ENCODE measurements at regions not wholly inside any gene's neighbourhood (a gene's known extent, or its start where the extent isn't known, plus 50 kb on each side); places are given as distances from the start of the nearest gene placed in this dataset.

DNA sequence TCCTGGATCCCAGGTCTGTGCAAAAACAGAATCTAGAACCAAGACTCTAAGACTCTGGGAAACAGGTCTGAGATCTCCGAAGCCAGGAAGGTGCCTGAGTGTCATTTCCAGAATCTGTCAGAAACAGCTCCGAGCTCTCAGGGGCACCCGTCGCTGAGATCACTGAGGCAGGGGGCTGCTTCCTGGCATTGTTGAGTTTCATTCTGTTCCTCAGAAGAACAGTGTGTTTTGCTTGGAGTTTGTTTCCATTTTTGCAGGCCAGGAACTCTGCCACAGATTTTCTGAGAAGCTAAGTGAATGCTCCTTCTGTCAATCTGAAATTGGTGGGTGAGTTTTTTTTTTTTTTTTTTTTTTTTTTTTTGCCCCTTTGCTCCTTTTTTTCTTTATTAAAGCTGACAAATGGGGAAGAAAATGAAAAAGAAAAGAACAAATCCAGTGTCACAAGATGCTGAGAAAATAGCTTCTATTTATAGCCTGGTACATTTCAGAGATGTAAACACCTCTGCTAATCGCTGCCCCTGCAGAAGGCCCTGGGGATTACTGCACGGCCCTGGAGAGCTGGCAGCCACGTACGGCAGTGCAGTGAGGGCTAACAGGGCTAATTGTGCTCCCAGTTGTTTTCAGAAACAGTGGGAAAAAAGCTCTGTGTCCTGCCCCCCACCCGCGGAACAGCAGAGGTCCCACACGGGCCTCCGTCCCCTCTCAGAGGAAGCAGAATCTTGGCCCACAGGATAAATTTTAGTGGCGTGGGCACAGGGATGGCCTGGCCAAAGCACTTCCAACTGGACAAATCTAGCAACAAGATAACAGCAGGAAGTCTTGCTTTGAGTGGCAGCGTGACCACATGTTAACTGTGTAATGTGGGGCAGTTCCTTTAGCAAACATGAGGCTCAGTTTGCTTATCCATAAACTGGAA, 237.6 kb upstream of the IRS2 start:
- no peaks in the 10 kb centered on the region for H3K36me3 ChIP-seq (replicated peaks in 1 of 2; ENCODE audit: insufficient read depth in 1 of 2, low read depth in 2 of 2)
- H3K4me3 ChIP-seq: no peak overlapping the region
- peak; percentile 47 for ATAC-seq
- peak overlapping the region in 2 of 4 donors; percentile 33 to 43 for H3K27ac ChIP-seq
- TF ChIP-seq POLR2A (IDR thresholded peaks at IDR 0.05): no peak
- TF ChIP-seq, protein P1, sequence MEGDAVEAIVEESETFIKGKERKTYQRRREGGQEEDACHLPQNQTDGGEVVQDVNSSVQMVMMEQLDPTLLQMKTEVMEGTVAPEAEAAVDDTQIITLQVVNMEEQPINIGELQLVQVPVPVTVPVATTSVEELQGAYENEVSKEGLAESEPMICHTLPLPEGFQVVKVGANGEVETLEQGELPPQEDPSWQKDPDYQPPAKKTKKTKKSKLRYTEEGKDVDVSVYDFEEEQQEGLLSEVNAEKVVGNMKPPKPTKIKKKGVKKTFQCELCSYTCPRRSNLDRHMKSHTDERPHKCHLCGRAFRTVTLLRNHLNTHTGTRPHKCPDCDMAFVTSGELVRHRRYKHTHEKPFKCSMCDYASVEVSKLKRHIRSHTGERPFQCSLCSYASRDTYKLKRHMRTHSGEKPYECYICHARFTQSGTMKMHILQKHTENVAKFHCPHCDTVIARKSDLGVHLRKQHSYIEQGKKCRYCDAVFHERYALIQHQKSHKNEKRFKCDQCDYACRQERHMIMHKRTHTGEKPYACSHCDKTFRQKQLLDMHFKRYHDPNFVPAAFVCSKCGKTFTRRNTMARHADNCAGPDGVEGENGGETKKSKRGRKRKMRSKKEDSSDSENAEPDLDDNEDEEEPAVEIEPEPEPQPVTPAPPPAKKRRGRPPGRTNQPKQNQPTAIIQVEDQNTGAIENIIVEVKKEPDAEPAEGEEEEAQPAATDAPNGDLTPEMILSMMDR (IDR thresholded peaks at IDR 0.05): no peak
- DNase-seq: peak in 3 of 4 donors; percentile 38 to 56 (median 39)
- H3K4me1 ChIP-seq: no peaks in the 10 kb centered on the region
- no peaks in the 10 kb centered on the region for H3K27me3 ChIP-seq
- 48 to 57% methylated on average over 12 to 14 of the region's 14 CpGs for WGBS, 2 donors
- intact Hi-C loops (cut with DNase I): no loop called here
- no peaks in the 10 kb centered on the region for H3K9me3 ChIP-seq

DNA sequence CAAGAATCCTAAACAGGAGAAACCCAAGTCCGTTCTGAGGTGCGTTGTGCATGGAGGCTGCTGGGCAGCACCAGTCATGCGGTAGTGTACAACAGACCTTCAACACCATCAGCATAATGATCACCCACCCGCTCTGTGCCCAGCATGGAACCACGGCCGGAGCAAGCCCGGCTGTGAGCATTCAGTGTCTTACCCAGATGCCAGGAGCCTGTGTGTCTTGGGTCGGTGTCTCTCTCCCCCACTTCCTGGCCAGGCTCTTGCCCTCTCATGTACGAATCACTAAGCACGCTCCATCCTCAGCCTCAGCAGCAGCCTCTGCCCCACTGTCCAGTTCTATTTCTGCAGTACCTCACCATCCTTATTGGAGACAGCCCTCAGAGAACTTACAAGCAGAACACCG, 231.6 kb upstream of the IRS2 start:
- Histone ChIP-seq H3K27ac (no peak overlapping the region), H3K9me3 (no peaks in the 10 kb centered on the region), H3K4me1 (peaks cover 16% of the 10 kb centered on the region), H3K4me3 (no peak overlapping the region), H3K27me3 (no peaks in the 10 kb centered on the region), H3K36me3 (replicated peaks in 1 of 2; ENCODE audit: insufficient read depth in 1 of 2, low read depth in 2 of 2) (no peaks in the 10 kb centered on the region)
- DNase-seq: no peak
- WGBS, 2 donors: 79 to 88% methylated on average over 10 to 11 of the region's 11 CpGs
- intact Hi-C loops (cut with DNase I): no loop called here
- no peak for TF ChIP-seq POLR2A (IDR thresholded peaks at IDR 0.05)
- TF ChIP-seq, protein P1 (IDR thresholded peaks at IDR 0.05): no peak
- ATAC-seq: no peak

DNA sequence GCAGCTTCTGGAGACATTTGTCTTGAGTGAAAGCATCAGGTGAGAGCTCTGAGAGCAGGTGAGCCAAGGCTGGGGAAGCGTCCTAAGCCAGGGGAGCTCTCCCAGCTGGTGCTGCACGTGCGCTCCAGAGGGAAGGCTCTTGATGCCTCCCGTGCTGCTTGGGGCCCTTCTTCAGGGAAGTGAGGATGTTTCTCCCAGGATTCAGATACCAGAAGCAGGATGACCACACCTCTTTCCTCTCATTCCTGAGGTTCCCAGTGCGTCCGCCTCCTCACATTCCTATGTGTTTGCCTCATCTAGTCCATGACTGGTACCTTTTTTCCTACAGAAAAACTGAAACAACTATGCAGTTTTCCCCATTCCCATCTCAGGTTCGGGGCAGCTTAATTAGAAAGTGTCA, 231.0 kb upstream of the IRS2 start:
- intact Hi-C loops (cut with DNase I): no loop called here
- no peaks in the 10 kb centered on the region for H3K9me3 ChIP-seq
- 72 to 82% methylated on average over 7 of the region's 7 CpGs for WGBS, 2 donors
- ATAC-seq (peak; percentile 53), DNase-seq (peak in 3 of 4 donors; percentile 8 to 44 (median 31))
- no peaks in the 10 kb centered on the region for H3K27me3 ChIP-seq
- TF ChIP-seq, protein P1 (IDR thresholded peaks at IDR 0.05): no peak
- no peak for TF ChIP-seq POLR2A (IDR thresholded peaks at IDR 0.05)
- H3K4me3 ChIP-seq: no peak overlapping the region
- H3K4me1 ChIP-seq: peaks cover 16% of the 10 kb centered on the region
- no peak overlapping the region for H3K27ac ChIP-seq
- H3K36me3 ChIP-seq (replicated peaks in 1 of 2; ENCODE audit: insufficient read depth in 1 of 2, low read depth in 2 of 2): no peaks in the 10 kb centered on the region

DNA sequence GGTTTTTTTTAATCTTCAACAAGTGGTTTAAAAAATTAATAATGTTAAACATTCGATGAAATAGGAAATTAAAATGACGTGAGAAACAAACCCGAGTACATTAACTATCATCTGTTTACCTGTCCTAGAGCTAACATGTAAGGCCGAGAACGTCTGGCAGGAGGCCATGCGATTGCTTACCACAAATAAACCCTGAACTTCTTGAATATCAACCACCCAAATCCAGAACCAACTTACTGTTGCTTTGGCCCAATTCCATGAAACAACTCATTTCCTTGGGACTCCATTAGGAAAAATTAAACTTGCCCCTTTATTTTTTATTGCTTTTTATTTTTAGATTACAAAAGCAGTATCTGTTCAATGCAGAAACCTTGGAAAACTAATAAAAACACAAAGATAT, 228.9 kb upstream of the IRS2 start:
- peak; percentile 66 to 91 (median 80) for DNase-seq

More for the DNA sequence above, 228.9 kb upstream of the IRS2 start:
- ATAC-seq: peak; percentile 58
- Histone ChIP-seq H3K9me3 (no peaks in the 10 kb centered on the region), H3K36me3 (replicated peaks in 1 of 2; ENCODE audit: insufficient read depth in 1 of 2, low read depth in 2 of 2) (no peaks in the 10 kb centered on the region), H3K4me1 (peaks cover 16% of the 10 kb centered on the region), H3K27me3 (no peaks in the 10 kb centered on the region), H3K27ac (peak overlapping the region in 2 of 4 donors; percentile 23 to 58), H3K4me3 (no peak overlapping the region)
- no peak for TF ChIP-seq POLR2A (IDR thresholded peaks at IDR 0.05)
- TF ChIP-seq, protein P1 (IDR thresholded peaks at IDR 0.05): no peak
- WGBS, 2 donors: 10 to 20% methylated on average over 6 of the region's 6 CpGs
- intact Hi-C loops (cut with DNase I): no loop called here

All from body of pancreas (tissue), 4 donors.